H9 (cell line): ENCODE measurements at regions not wholly inside any gene's neighbourhood (a gene's known extent, or its start where the extent isn't known, plus 50 kb on each side); places are given as distances from the start of the nearest gene placed in this dataset.

Experiments used
- DNase-seq: peaks from one replicate; pipeline ENCODE4 v3.0.0-alpha.2; 2017
- H2AFZ ChIP-seq: one replicate; pipeline ENCODE4 v1.6.1; 2013; ENCODE audit warnings: mild to moderate bottlenecking, low read length, control low read depth, moderate library complexity
- H2AK5ac ChIP-seq: 2 replicates; pipeline ENCODE4 v1.6.1; 2013; ENCODE audit warnings: low read length, control low read depth, mixed read lengths; ENCODE audit not compliant: insufficient read length
- H2BK120ac ChIP-seq: one replicate; pipeline ENCODE4 v1.6.1; 2013; ENCODE audit warnings: low read depth, mild to moderate bottlenecking, low read length, control low read depth, inconsistent platforms; ENCODE audit not compliant: poor library complexity, severe bottlenecking
- H2BK12ac ChIP-seq: 2 replicates; pipeline ENCODE4 v1.6.1; 2013; ENCODE audit warnings: low read length, control low read depth, mixed read lengths, low read depth; ENCODE audit not compliant: insufficient read length
- H2BK15ac ChIP-seq: 2 replicates; pipeline ENCODE4 v1.6.1; 2013; ENCODE audit warnings: low read depth, low read length, control low read depth
- H2BK20ac ChIP-seq: one replicate; pipeline ENCODE4 v1.6.1; 2013; ENCODE audit warnings: low read depth, mild to moderate bottlenecking, low read length, control low read depth, inconsistent platforms; ENCODE audit not compliant: poor library complexity, severe bottlenecking
- H2BK5ac ChIP-seq: 2 replicates; pipeline ENCODE4 v1.6.1; 2013; ENCODE audit warnings: low read length, control low read depth, mixed read lengths; ENCODE audit not compliant: insufficient read length
- H3K14ac ChIP-seq: 2 replicates; pipeline ENCODE4 v1.6.1; 2013; ENCODE audit warnings: low read length, control low read depth; ENCODE audit not compliant: insufficient read depth
- H3K18ac ChIP-seq: 2 replicates; pipeline ENCODE4 v1.6.1; 2013; ENCODE audit warnings: low read depth, mild to moderate bottlenecking, mixed read lengths, low read length, control low read depth; ENCODE audit not compliant: insufficient read length
- H3K23ac ChIP-seq: 2 replicates; pipeline ENCODE4 v1.6.1; 2013; ENCODE audit warnings: low read length, control low read depth, mixed read lengths, low read depth; ENCODE audit not compliant: insufficient read length
- H3K23me2 ChIP-seq: 2 replicates; pipeline ENCODE4 v1.6.1; 2013; ENCODE audit warnings: low read depth, mild to moderate bottlenecking, mixed read lengths, low read length, control low read depth; ENCODE audit not compliant: insufficient read length, poor library complexity, severe bottlenecking
- H3K27ac ChIP-seq: 2 replicates; pipeline ENCODE4 v1.5.1; 2013; ENCODE audit warnings: low read length, control low read depth, mixed read lengths, low read depth; ENCODE audit not compliant: insufficient read length
- H3K27me3 ChIP-seq: 2 replicates; pipeline ENCODE4 v1.6.1; 2013; ENCODE audit warnings: low read length, control low read depth, inconsistent platforms; ENCODE audit not compliant: insufficient read depth
- H3K4ac ChIP-seq: 2 replicates; pipeline ENCODE4 v1.6.1; 2013; ENCODE audit warnings: low read depth, mild to moderate bottlenecking, control low read depth, inconsistent platforms, low read length, moderate library complexity
- H3K4me1 ChIP-seq: 2 replicates; pipeline ENCODE4 v1.6.1; 2013; ENCODE audit warnings: low read length, control low read depth, inconsistent platforms; ENCODE audit not compliant: insufficient read depth
- H3K4me2 ChIP-seq: 2 replicates; pipeline ENCODE4 v1.6.1; 2013; ENCODE audit warnings: low read length, control low read depth, mixed read lengths; ENCODE audit not compliant: insufficient read length, insufficient read depth
- H3K56ac ChIP-seq: 2 replicates; pipeline ENCODE4 v1.6.1; 2013; ENCODE audit warnings: low read depth, mild to moderate bottlenecking, mixed read lengths, low read length, control low read depth; ENCODE audit not compliant: insufficient read length
- H3K79me1 ChIP-seq: 2 replicates; pipeline ENCODE4 v1.6.1; 2013; ENCODE audit warnings: low read depth, mild to moderate bottlenecking, moderate library complexity, low read length, control low read depth, inconsistent platforms; ENCODE audit not compliant: insufficient read depth, poor library complexity, severe bottlenecking
- H3K79me2 ChIP-seq: 2 replicates; pipeline ENCODE4 v1.6.1; 2013; ENCODE audit warnings: low read length, control low read depth, inconsistent platforms; ENCODE audit not compliant: insufficient read depth
- H3K9ac ChIP-seq: 2 replicates; pipeline ENCODE4 v1.6.1; 2013; ENCODE audit warnings: low read length, control low read depth, mixed read lengths; ENCODE audit not compliant: insufficient read length; ENCODE audit errors: extremely low read depth
- H3K9me3 ChIP-seq: one replicate; pipeline ENCODE4 v1.6.1; 2013; ENCODE audit warnings: low read depth, low read length, inconsistent platforms; ENCODE audit not compliant: control insufficient read depth
- H3T11ph ChIP-seq: one replicate; pipeline ENCODE4 v1.6.1; 2013; ENCODE audit warnings: mild to moderate bottlenecking, low read length, control low read depth, inconsistent platforms
- H4K20me1 ChIP-seq: one replicate; pipeline ENCODE4 v1.6.1; 2013; ENCODE audit not compliant: control insufficient read depth, insufficient read length, insufficient read depth
- H4K5ac ChIP-seq: 2 replicates; pipeline ENCODE4 v1.6.1; 2013; ENCODE audit warnings: low read depth, mild to moderate bottlenecking, mixed read lengths, low read length, control low read depth; ENCODE audit not compliant: insufficient read length
- H4K8ac ChIP-seq: replicated peaks from 2 replicates; pipeline ENCODE4 v1.6.1; 2013; ENCODE audit warnings: low read length, control low read depth, mixed read lengths, low read depth; ENCODE audit not compliant: insufficient read length
- H4K91ac ChIP-seq: 2 replicates; pipeline ENCODE4 v1.6.1; 2013; ENCODE audit warnings: low read depth, mild to moderate bottlenecking, moderate library complexity, mixed read lengths, low read length, control low read depth; ENCODE audit not compliant: insufficient read length
- H3K27ac Mint-ChIP-seq, 3 experiments: 2 replicates in 2 of 3; 3 replicates in 1 of 3; pipeline ENCODE4 v1.8.0; 2020 to 2021; ENCODE audit warnings: mixed read lengths in 3 of 3, mild to moderate bottlenecking in 1 of 3, moderate library complexity in 1 of 3
- H3K27me3 Mint-ChIP-seq: 2 replicates; pipeline ENCODE4 v1.8.0; 2021; ENCODE audit warnings: low read depth, mild to moderate bottlenecking, moderate library complexity, mixed read lengths
- H3K36me3 Mint-ChIP-seq, 3 experiments: 2 replicates in 2 of 3; 3 replicates in 1 of 3; pipeline ENCODE4 v1.8.0; 2020 to 2021; ENCODE audit warnings: low read depth in 3 of 3, mixed read lengths in 3 of 3; ENCODE audit not compliant: insufficient read depth in 1 of 3
- H3K4me1 Mint-ChIP-seq, 2 experiments: 2 replicates each; pipeline ENCODE4 v1.8.0; 2020; ENCODE audit warnings: mixed read lengths in 2 of 2
- H3K4me3 Mint-ChIP-seq, 2 experiments: 2 replicates in 1 of 2; 3 replicates in 1 of 2; pipeline ENCODE4 v1.8.0; 2020 to 2021; ENCODE audit warnings: mild to moderate bottlenecking in 2 of 2, mixed read lengths in 2 of 2, moderate library complexity in 1 of 2
- H3K9me3 Mint-ChIP-seq, 2 experiments: 2 replicates in 1 of 2; 3 replicates in 1 of 2; pipeline ENCODE4 v1.8.0; 2020; ENCODE audit warnings: mild to moderate bottlenecking in 2 of 2, mixed read lengths in 2 of 2, moderate library complexity in 1 of 2
- CTCF ChIP-seq: fragments of 200-600 bp; sonication (generic); conservative IDR thresholded peaks from 3 replicates; pipeline ENCODE4 v1.8.0; 2021; ENCODE audit warnings: antibody characterized with exemption, mild to moderate bottlenecking
- WGBS: extraction: QIAGEN DNeasy Blood & Tissue Kit; methylation state at CpG from one replicate; pipeline ENCODE4 v1.1.7; 2013; ENCODE audit warnings: missing lambda C conversion rate, low lambda C conversion rate, mixed read lengths; ENCODE audit not compliant: insufficient read length; ENCODE audit errors: extremely low coverage; 5-methylcytosine and 5-hydroxymethylcytosine counted together

GRCh38 chr6:98581705-98582104 is 252.7 kb upstream of the POU3F2 start:
- no peaks in the 10 kb centered on the region for H3K27me3 ChIP-seq
- H3K27ac ChIP-seq = no peak overlapping the region
- no peaks in the 10 kb centered on the region for H3K23me2 ChIP-seq
- no peak overlapping the region for H2BK15ac ChIP-seq
- Mint-ChIP-seq H3K27me3 (no peaks in the 10 kb centered on the region; the same call in 1 of the 2 replicates), H3K36me3 (no peaks in the 10 kb centered on the region), H3K4me3 (no peak overlapping the region), H3K4me1 (peaks cover 9 to 11% of the 10 kb centered on the region in 2 experiments), H3K27ac (no peak overlapping the region), H3K9me3 (no peaks in the 10 kb centered on the region)
- H3K9ac ChIP-seq = no peak overlapping the region
- no peak for DNase-seq
- H3K79me1 ChIP-seq = no peaks in the 10 kb centered on the region
- H2AFZ ChIP-seq = no peak overlapping the region
- H3K18ac ChIP-seq = no peak overlapping the region
- H4K20me1 ChIP-seq = no peaks in the 10 kb centered on the region
- H3K56ac ChIP-seq = no peak overlapping the region
- no peak overlapping the region for H3K4me2 ChIP-seq
- no peak overlapping the region for H2BK20ac ChIP-seq
- no peak overlapping the region for H3T11ph ChIP-seq
- H2BK12ac ChIP-seq = no peak overlapping the region
- no peak overlapping the region for H4K91ac ChIP-seq
- no peak overlapping the region for H3K14ac ChIP-seq
- H3K9me3 ChIP-seq = no peaks in the 10 kb centered on the region
- WGBS = no CpG with 5 or more reads among the region's 1 CpG
- no peak overlapping the region for H4K8ac ChIP-seq
- H3K4ac ChIP-seq = no peak overlapping the region
- H3K4me1 ChIP-seq = no peaks in the 10 kb centered on the region
- no peak overlapping the region for H3K23ac ChIP-seq
- H3K79me2 ChIP-seq = no peaks in the 10 kb centered on the region
- no peak overlapping the region for H2BK120ac ChIP-seq
- no peak overlapping the region for H2BK5ac ChIP-seq
- H2AK5ac ChIP-seq = no peak overlapping the region
- H4K5ac ChIP-seq = no peak overlapping the region
- no peak for TF ChIP-seq CTCF
